ENCODE measurements at regions not wholly inside any gene's neighbourhood (a gene's known extent, or its start where the extent isn't known, plus 50 kb on each side); places are given as distances from the start of the nearest gene placed in this dataset.

GRCh38 chr13:65603160-65603559 is 1627.0 kb downstream of the PCDH9 start:
- no peak for TF ChIP-seq CTCF (IDR thresholded peaks at IDR 0.05)
- no peak for TF ChIP-seq POLR2A (IDR thresholded peaks at IDR 0.05)
